MCF 10A (cell line): ENCODE measurements at regions not wholly inside any gene's neighbourhood (a gene's known extent, or its start where the extent isn't known, plus 50 kb on each side); places are given as distances from the start of the nearest gene placed in this dataset.

Experiments
- BruUV-seq: library from RNA; stranded (reverse); fragments of 400-500 nt; replicated peaks from 2 replicates; lab custom pipeline; 2021; lab: Mats Ljungman, UMichigan
- CTCF ChIA-PET: fragments of 300-600 bp; sonication (Branson Sonifier 250); formaldehyde crosslinking; extraction: SDS; loops from one replicate; lab custom pipeline; 2021; ENCODE audit warnings: antibody characterized with exemption, inconsistent platforms; lab: Yijun Ruan, JAX
- POLR2A ChIA-PET: fragments of 300-600, 350-650 bp; sonication (Branson Sonifier 250); formaldehyde crosslinking; extraction: SDS; loops from one replicate; lab custom pipeline; 2020; ENCODE audit warnings: antibody characterized with exemption, inconsistent platforms; lab: Yijun Ruan, JAX
- DNase-seq: peaks from one replicate; pipeline ENCODE4 v3.0.0-alpha.2; 2018; ENCODE audit not compliant: unreplicated experiment
- H3K27ac Mint-ChIP-seq: one replicate; pipeline ENCODE4 v1.8.0; 2022; ENCODE audit warnings: mild to moderate bottlenecking, low read depth, mixed read lengths; ENCODE audit not compliant: unreplicated experiment
- H3K27me3 Mint-ChIP-seq: one replicate; pipeline ENCODE4 v1.8.0; 2022; ENCODE audit warnings: mixed read lengths; ENCODE audit not compliant: insufficient read depth, unreplicated experiment
- H3K36me3 Mint-ChIP-seq: one replicate; pipeline ENCODE4 v1.8.0; 2022; ENCODE audit warnings: mild to moderate bottlenecking, moderate library complexity, mixed read lengths; ENCODE audit not compliant: insufficient read depth, unreplicated experiment
- H3K4me1 Mint-ChIP-seq: one replicate; pipeline ENCODE4 v1.8.0; 2022; ENCODE audit warnings: mixed read lengths; ENCODE audit not compliant: insufficient read depth, unreplicated experiment
- H3K4me3 Mint-ChIP-seq: one replicate; pipeline ENCODE4 v1.8.0; 2022; ENCODE audit warnings: mild to moderate bottlenecking, moderate library complexity, mixed read lengths; ENCODE audit not compliant: unreplicated experiment
- H3K9me3 Mint-ChIP-seq: one replicate; pipeline ENCODE4 v1.8.0; 2022; ENCODE audit warnings: mixed read lengths; ENCODE audit not compliant: unreplicated experiment
- intact Hi-C: fragments of 100-400 bp; cut with micrococcal nuclease; formaldehyde crosslinking; loops from 2 replicates; pipeline ENCODE4 v1.14.1; 2022
- TF ChIP-seq, protein P1 (sequence below): fragments of 200-600 bp; IDR thresholded peaks from one replicate; pipeline ENCODE4 v1.8.0; 2022; ENCODE audit warnings: antibody characterized with exemption, mild to moderate bottlenecking; ENCODE audit not compliant: unreplicated experiment

DNA sequence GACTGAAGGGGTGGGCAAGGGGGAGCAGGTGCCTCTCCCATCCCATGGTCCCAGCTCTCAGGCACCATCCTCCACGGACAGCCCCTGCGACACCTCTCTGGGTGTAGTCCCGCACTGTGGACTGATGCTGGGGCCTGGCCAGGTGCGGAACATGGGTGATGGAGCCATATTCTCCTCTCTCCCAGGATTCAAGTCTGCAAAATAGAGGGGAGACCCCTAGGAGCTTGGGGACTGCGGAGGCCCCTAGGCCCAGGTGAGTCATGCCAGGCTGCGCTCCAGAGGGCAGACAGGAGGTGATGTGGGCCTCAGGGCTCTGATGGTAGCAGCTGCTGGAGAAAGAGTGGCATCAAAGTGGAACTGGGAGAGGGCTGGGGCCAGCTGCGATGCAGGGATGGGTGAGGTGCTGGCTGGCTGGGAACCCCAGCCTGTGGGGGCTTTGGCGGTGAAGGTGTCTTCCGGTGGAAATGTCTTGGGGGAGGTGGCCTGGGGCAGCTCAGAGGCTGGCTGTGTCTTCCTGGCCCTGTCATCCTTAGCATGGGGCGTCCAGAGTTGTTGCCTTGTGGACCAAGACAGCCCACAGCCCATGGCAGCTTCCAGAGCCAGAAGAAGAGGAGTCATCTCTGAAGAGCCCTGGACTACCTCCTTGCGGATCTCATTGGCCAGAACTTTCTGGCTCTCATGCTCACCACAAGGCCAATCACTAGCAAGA lies 149.1 kb downstream of the KIF26A start:
- H3K9me3 Mint-ChIP-seq = peaks cover 13% of the 10 kb centered on the region
- POLR2A ChIA-PET = no interaction called here

DNA sequence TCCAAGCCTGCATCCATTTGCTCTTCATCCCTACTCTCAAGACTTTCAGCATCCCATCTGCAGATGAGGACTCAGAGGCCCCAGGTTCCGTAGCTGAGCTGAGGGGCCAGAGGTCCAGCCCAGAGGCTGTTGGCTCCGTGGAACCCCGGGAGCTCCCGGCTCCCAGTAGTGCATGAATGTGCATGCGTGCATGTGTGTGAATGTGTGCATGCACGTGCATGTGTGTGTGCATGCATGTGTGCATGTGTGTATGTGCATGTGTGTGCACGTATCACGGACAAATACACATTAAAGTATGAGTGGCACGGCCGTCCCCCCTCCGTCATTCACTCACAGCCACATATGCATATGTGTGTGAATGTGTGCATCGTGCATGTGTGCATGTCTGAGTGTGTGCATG lies 149.9 kb downstream of the KIF26A start:
- Mint-ChIP-seq H3K27me3 (peaks cover 14% of the 10 kb centered on the region), H3K4me1 (no peaks in the 10 kb centered on the region), H3K4me3 (no peak overlapping the region), H3K9me3 (peaks cover 13% of the 10 kb centered on the region), H3K27ac (no peak overlapping the region), H3K36me3 (no peaks in the 10 kb centered on the region)
- DNase-seq = no peak
- ChIA-PET CTCF (no interaction called here), POLR2A (no interaction called here)
- no TSS peak for BruUV-seq
- intact Hi-C loops = no loop called here
- TF ChIP-seq, protein P1, sequence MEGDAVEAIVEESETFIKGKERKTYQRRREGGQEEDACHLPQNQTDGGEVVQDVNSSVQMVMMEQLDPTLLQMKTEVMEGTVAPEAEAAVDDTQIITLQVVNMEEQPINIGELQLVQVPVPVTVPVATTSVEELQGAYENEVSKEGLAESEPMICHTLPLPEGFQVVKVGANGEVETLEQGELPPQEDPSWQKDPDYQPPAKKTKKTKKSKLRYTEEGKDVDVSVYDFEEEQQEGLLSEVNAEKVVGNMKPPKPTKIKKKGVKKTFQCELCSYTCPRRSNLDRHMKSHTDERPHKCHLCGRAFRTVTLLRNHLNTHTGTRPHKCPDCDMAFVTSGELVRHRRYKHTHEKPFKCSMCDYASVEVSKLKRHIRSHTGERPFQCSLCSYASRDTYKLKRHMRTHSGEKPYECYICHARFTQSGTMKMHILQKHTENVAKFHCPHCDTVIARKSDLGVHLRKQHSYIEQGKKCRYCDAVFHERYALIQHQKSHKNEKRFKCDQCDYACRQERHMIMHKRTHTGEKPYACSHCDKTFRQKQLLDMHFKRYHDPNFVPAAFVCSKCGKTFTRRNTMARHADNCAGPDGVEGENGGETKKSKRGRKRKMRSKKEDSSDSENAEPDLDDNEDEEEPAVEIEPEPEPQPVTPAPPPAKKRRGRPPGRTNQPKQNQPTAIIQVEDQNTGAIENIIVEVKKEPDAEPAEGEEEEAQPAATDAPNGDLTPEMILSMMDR = no peak

More for the DNA sequence above, 149.1 kb downstream of the KIF26A start:
- Mint-ChIP-seq H3K27me3 (peaks cover 14% of the 10 kb centered on the region), H3K4me3 (no peak overlapping the region), H3K27ac (no peak overlapping the region), H3K4me1 (no peaks in the 10 kb centered on the region), H3K36me3 (no peaks in the 10 kb centered on the region)
- CTCF ChIA-PET = no interaction called here
- BruUV-seq = no TSS peak
- TF ChIP-seq, protein P1 = no peak
- intact Hi-C loops = no loop called here
- no peak for DNase-seq

DNA sequence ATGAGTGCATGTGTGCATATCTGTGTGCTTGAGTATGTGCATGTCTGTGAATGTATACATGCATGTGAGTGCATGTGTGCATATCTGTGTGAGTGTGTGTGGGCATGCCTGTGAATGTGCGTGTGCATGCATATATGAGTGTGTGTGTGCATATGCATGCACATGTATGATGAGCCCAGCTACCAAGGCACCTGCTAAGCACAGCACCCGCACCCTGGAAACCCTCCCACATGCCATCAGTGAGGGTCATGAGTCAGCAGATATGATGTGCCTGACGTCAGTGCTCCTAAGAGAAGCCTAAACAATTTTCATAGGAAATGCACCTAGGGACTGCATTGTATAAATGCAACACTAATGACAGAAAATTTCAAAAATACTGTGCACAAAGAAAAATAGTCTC lies 151.1 kb downstream of the KIF26A start:
- H3K36me3 Mint-ChIP-seq = no peaks in the 10 kb centered on the region
- H3K27ac Mint-ChIP-seq = no peak overlapping the region
- no peak overlapping the region for H3K4me3 Mint-ChIP-seq
- H3K27me3 Mint-ChIP-seq = peaks cover 14% of the 10 kb centered on the region
- H3K9me3 Mint-ChIP-seq = peaks cover 13% of the 10 kb centered on the region
- H3K4me1 Mint-ChIP-seq = no peaks in the 10 kb centered on the region
- DNase-seq = no peak
- TF ChIP-seq, protein P1 = no peak
- ChIA-PET CTCF (no interaction called here), POLR2A (no interaction called here)
- intact Hi-C loops = no loop called here
- no TSS peak for BruUV-seq

DNA sequence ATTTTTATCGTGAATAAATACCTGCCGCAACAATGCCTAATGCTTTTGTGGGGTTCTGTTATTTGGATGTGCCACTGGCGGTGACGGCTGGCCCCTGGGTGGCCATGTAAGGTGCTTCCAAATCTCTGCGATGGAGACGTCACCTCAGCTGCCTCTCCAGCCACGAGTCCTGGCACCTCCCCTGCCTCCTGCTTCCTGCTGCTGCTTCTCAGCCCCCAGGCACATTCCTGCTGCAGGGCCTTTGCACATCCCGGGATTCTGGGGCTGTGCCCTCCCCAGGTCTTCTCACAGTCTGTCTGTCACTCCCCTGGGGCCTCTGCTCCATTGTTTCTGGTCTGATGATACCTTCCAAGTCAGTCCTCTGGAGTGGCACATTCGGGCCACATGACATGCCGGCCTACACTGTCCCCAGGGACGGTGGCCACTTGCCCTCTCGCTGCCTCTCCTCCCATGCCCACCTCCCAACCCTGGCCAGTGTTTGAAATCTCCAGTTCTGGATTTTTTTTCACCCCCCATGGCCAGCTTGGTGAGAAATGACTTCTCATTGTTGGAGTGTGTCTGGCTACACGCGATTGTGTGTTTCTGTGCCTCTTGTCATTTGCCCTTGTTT lies 151.8 kb downstream of the KIF26A start:
- H3K36me3 Mint-ChIP-seq = no peaks in the 10 kb centered on the region
- H3K27ac Mint-ChIP-seq = no peak overlapping the region
- ChIA-PET CTCF (no interaction called here), POLR2A (no interaction called here)
- no peak for DNase-seq
- BruUV-seq = no TSS peak
- H3K27me3 Mint-ChIP-seq = peaks cover 12% of the 10 kb centered on the region
- no peak overlapping the region for H3K4me3 Mint-ChIP-seq
- intact Hi-C loops = no loop called here
- TF ChIP-seq, protein P1 = no peak
- peaks cover 13% of the 10 kb centered on the region for H3K9me3 Mint-ChIP-seq
- H3K4me1 Mint-ChIP-seq = no peaks in the 10 kb centered on the region
